GM18870 (cell line): ENCODE measurements at regions not wholly inside any gene's neighbourhood (a gene's known extent, or its start where the extent isn't known, plus 50 kb on each side); places are given as distances from the start of the nearest gene placed in this dataset.
"Not testable (repeated sequence)": the region's sequence is repeated elsewhere in the genome, so short reads cannot be mapped to it uniquely, and the experiment has no call there.

Experiments used
- ATAC-seq: cut with Tn5 transposase; IDR thresholded peaks from one replicate; pipeline ENCODE4 v1.9.1; 2021; ENCODE audit warnings: moderate library complexity; ENCODE audit not compliant: unreplicated experiment

GRCh38 chr3:25944329-25944728 lies 154.4 kb downstream of the OXSM start:
- no peak for ATAC-seq

- no peak for ATAC-seq
Observed at GRCh38 chr3:25945366-25945765, 155.5 kb downstream of the OXSM start.

DNA sequence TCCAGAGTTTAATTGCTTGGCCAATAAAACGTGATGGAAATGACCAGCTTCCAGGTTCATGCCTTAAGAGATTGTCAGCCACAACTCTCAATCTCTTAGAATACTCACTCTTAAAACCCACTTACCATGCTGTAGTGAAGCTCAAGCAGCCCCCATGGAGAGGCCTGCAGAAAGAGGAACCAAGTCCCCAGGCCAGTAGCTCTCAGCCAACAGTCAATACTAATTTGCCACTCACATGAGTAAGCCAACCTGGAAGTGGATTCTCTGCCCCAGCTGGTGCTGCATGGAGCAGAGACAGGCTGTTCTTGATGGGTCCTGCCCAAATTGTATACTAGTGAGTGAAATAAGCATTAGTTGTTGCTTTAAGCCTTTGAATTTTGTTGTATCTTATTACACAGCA lies 155.9 kb downstream of the OXSM start:
- no peak for ATAC-seq

DNA sequence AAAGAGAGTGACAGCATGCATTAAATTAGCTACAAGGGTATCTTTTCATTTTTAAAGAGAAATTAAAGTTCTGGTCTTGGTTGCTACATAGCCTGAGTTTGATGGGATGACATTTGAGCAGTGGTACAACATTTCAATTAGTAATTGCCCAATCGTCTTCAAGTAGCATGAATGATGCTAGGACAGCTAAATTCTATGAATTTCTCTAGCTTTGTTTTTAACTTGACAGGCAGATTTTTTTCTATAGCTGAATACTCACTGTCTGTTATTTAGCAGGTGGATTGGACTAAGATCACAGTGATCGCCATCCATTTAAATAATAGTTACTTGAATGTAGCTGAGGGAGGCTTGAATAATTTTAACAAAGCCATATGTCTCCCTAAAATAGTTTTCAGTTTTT lies 162.2 kb downstream of the OXSM start:
- ATAC-seq = no peak

DNA sequence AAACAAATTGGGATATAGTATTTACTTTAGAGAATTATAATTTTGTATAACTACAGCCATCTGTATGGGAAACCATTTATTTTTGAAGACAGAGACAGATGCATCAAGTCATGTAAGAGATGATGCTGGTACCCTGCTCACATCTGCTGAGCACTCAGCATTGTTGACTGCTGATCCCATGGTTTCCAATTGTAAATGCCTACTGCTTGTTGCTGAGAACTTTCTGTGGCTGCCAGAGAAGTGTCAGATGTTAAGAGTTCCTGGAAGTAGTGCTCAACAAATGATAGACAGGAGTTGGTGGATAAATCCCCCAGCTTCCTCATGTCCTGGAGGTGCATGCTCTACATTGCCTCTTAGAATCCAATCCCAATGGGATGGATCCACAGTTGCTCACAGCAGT lies 167.1 kb downstream of the OXSM start:
- no peak for ATAC-seq

DNA sequence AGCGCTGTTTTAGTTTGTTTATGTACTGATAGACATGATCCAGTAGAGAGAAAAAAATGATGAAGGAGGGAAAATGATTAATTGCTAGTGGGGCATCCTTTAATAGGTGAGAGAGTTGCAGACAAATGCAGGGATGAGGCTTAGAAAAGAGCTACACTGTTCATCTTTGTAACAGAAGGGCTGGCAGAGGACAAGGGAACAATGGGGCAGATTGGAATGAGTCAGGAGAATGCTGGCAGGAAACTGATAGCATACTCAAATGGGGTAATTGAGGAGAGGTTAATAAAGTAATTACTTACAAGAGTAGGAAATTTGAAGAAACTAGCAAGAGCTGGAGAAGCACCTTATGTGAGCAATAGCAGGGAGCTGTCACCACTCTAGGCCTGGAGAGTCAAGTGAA lies 170.9 kb downstream of the OXSM start:
- no peak for ATAC-seq

DNA sequence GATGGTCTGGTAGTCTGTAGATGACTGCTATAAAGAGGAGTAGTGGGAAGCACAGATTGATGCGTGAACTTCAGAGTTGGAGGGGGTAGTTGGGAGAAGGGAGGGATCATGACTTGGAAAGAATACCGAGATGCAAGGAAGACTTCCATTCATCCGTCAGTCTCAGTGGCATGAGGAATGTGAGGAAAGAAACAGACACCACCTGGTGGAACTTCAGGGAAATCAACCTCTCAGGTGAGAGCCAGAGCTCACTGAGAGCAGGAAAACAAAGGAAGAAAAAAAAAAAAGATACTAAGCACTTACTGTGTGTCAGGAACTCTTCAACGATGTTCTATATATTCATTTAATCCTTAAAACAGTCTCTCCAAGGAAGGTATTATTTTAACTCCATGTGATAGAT lies 172.4 kb downstream of the OXSM start:
- no peak for ATAC-seq

DNA sequence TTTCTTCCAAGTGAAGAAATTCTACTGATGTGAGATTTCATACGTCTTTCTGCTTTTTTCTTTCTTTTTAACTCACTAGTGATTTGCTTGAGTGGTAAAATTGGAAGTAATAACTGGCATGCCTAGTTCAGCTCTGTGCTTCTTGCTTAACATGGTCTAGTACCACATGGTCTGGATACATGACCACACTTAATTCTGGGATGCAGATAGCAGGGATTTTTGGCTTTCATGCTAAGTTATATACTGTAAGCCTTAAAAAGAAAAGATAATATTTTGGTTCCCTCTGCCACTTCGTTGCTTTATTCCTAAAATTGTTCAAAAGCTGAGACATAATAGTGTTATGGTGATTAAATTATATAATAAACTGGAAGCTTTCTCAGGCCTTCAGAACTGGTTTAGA lies 174.3 kb downstream of the OXSM start:
- no peak for ATAC-seq

DNA sequence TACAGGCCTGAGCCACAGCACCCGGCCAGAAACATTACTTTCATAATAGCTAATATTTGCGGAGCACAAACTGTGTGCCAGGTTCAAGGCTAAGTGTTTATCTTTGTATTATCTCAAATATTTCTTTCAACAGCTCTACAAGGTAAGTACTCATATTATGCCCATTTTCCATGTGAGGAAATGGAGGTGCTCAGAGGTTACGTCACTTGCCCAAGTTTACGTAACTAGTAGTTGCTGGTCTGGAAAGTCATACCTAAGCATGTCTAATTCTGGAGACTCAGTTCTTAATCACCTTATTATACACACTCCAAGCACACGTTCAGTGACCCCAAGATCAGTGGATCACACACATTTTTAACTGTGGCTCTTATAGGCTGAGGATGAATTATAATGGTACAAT lies 177.5 kb downstream of the OXSM start:
- no peak for ATAC-seq

GRCh38 chr3:25971736-25972135 lies 181.8 kb downstream of the OXSM start:
- no peak for ATAC-seq

DNA sequence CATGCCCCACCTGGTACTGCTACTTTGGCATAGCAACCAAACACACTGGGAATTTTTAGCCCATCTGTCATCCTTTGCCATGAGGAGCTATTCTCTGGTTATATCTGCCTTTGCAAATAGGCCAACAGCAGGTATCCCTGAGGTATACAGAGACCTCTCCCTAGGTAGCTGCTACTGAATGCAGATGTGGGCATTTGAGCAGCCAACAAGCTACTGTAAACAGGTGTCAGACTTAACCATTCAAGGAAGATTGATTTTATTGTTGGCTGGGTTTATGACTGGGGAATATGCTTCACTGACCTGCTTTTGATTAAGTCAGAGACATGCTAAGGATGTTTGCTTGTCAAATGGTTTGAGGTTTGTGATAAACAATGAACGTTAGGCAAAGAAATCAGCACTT lies 183.2 kb downstream of the OXSM start:
- no peak for ATAC-seq

DNA sequence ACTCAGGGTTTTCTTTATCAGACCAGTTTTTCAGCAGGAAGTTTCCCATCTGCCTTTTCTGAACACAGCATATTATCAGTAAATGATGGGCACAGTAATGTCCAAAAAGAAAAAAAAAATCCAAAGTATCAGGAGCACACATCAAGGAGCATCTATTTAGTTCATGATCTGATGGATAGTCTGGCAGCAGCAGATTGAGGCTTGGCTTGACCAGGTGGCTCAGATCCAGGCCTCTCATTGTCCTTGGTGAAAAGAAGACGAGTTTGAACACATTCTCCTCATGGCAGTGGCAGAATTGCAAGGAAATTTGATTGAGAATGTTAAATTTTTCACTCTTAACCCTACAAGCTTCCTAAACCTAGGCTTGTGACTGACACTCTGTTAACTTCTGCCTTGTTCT lies 192.9 kb downstream of the OXSM start:
- no peak for ATAC-seq

GRCh38 chr3:25985621-25986020 lies 195.7 kb downstream of the OXSM start:
- ATAC-seq = no peak

- no peak for ATAC-seq
Observed at GRCh38 chr3:25992606-25993005, 202.7 kb downstream of the OXSM start.

GRCh38 chr3:26004172-26004571 lies 214.3 kb downstream of the OXSM start:
- no peak for ATAC-seq

- ATAC-seq = no peak
Observed at GRCh38 chr3:26011276-26011675, 221.4 kb downstream of the OXSM start.

GRCh38 chr3:26012241-26012745 lies 222.4 kb downstream of the OXSM start:
- ATAC-seq = no peak

DNA sequence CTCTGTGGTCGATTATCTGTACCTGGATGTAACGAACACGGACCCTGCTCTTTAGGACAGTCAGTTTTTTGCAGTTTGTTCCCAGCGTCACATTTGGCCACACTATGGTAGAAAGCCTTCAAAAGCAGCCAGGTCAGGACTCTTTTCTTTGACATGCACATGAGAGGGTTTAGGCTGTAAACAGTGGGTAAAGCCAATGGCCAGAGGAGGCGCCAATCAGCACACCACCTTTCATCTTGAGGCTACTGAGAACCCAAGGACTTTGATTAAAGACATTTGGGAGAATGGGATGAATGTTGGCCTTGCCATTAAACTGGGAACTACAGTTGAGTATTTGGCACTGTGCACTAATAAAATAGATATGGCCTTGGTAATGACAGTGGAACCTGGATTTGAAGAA lies 225.9 kb downstream of the OXSM start:
- no peak for ATAC-seq

GRCh38 chr3:26018889-26019288 lies 229.0 kb downstream of the OXSM start:
- ATAC-seq = no peak

DNA sequence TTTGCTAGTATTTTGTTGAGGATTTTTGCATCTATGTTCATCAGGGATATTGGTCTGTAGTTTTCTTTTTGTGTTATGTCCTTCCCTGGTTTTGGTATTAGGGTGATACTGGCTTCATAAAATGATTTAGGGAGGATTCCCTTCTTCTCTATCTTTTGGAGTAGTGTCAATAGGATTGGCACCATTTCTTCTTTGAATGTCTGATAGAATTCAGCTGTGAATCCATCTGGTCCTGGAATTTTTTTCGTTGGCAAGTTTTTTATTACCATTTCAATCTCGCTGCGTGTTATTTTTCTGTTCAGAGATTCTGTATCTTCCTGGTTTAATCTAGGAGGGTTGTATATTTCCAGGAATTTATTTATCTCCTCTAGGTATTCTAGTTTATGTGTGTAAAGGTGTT lies 234.3 kb downstream of the OXSM start:
- not testable (repeated sequence) for ATAC-seq

DNA sequence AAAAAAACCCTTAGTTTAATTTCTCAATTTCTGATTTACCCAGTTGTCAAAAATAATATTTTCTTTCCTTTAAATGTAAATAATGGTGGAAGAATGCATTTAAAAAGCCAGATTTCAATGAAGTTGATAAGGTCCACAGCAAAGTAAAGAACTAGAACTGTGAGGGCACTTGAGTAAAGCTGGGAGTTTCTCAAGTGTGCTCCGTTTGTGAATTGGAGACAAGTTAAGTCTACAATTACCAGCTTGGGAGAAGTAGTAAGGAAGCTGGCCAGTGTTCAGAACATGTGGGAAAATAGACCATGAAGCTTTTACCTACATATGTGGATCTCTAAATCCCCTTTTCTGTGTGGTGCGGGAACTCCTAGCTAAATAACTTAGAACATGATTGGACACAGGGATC lies 239.4 kb downstream of the OXSM start:
- no peak for ATAC-seq

DNA sequence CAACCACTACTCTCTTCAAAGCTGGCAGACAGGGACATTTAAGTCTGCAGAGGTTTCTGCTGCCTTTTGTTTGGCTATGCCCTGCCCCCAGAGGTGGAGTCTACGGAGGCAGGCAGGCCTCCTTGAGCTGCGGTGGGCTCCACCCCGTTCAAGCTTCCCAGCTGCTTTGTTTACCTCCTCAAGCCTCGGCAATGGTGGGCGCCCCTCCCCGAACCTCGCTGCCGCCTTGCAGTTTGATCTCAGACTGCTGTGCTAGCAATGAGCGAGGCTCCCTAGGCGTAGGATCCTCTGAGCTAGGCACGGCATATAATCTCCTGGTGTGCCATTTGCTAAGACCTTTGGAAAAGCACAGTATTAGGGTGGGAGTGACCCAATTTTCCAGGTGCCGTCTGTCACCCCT lies 252.2 kb downstream of the OXSM start:
- not testable (repeated sequence) for ATAC-seq

DNA sequence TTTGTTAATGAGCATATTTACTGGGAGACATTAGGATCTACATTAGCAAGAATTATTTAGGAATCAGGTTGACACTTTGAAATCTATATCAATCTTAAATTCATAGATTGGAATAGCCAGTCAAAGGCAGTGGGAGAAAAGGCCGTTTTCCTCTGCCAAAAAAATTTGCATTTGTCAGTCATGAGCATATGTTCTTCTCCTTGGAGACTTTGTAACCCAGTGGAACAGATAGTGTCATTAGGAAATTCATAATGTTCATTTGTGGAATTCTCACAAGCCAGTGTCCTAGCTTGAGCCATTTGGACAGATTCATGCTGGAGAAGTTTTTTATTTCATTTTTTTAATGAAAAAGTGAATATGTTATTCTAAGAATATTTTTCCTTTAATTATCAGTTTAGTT lies 260.1 kb downstream of the OXSM start:
- no peak for ATAC-seq

GRCh38 chr3:26050776-26051175 lies 260.9 kb downstream of the OXSM start:
- ATAC-seq = no peak
